ENCODE measurements at regions not wholly inside any gene's neighbourhood (a gene's known extent, or its start where the extent isn't known, plus 50 kb on each side); places are given as distances from the start of the nearest gene placed in this dataset.
"Not testable (repeated sequence)": the region's sequence is repeated elsewhere in the genome, so short reads cannot be mapped to it uniquely, and the experiment has no call there.

- peaks cover 0 to 3% (median 0%) of the 10 kb centered on the region in 3 experiments; a peak in 1 of 7 replicates for H3K36me3 Mint-ChIP-seq (ENCODE audit: insufficient read depth in 1 of 3, low read depth in 3 of 3)
- Histone ChIP-seq H3K9me3 (ENCODE audit: control insufficient read depth, low read depth, low read length) (no peaks in the 10 kb centered on the region), H4K20me1 (ENCODE audit: control insufficient read depth, insufficient read depth, insufficient read length) (no peaks in the 10 kb centered on the region), H3K56ac (ENCODE audit: insufficient read length, low read depth, low read length) (no peak overlapping the region), H2AFZ (ENCODE audit: low read length) (no peak overlapping the region), H3K27ac (ENCODE audit: insufficient read length, low read depth, low read length) (no peak overlapping the region), H3K23ac (ENCODE audit: insufficient read length, low read depth, low read length) (no peak overlapping the region), H2BK5ac (ENCODE audit: insufficient read length, low read length) (no peak overlapping the region), H3T11ph (ENCODE audit: low read length) (no peak overlapping the region), H2BK20ac (ENCODE audit: low read depth, low read length, poor library complexity, severe bottlenecking) (no peak overlapping the region), H2BK15ac (ENCODE audit: low read depth, low read length) (no peak overlapping the region), H3K79me1 (ENCODE audit: insufficient read depth, low read depth, low read length, poor library complexity, severe bottlenecking) (no peaks in the 10 kb centered on the region), H2BK12ac (ENCODE audit: insufficient read length, low read depth, low read length) (no peak overlapping the region), H3K23me2 (ENCODE audit: insufficient read length, low read depth, low read length, poor library complexity, severe bottlenecking) (no peaks in the 10 kb centered on the region), H2BK120ac (ENCODE audit: low read depth, low read length, poor library complexity, severe bottlenecking) (no peak overlapping the region), H3K18ac (ENCODE audit: insufficient read length, low read depth, low read length) (no peak overlapping the region), H3K4ac (ENCODE audit: low read depth, low read length) (no peak overlapping the region), H3K79me2 (ENCODE audit: insufficient read depth, low read length) (no peaks in the 10 kb centered on the region), H4K91ac (ENCODE audit: insufficient read length, low read depth, low read length) (no peak overlapping the region), H4K8ac (replicated peaks; ENCODE audit: insufficient read length, low read depth, low read length) (no peak overlapping the region), H3K14ac (ENCODE audit: insufficient read depth, low read length) (no peak overlapping the region), H3K9ac (ENCODE audit: extremely low read depth, insufficient read length, low read length) (no peak overlapping the region), H3K4me2 (ENCODE audit: insufficient read depth, insufficient read length, low read length) (no peak overlapping the region), H3K27me3 (ENCODE audit: insufficient read depth, low read length) (no peaks in the 10 kb centered on the region), H3K4me1 (ENCODE audit: insufficient read depth, low read length) (no peaks in the 10 kb centered on the region), H2AK5ac (ENCODE audit: insufficient read length, low read length) (no peak overlapping the region), H4K5ac (ENCODE audit: insufficient read length, low read depth, low read length) (no peak overlapping the region)
- TF ChIP-seq, protein P1, sequence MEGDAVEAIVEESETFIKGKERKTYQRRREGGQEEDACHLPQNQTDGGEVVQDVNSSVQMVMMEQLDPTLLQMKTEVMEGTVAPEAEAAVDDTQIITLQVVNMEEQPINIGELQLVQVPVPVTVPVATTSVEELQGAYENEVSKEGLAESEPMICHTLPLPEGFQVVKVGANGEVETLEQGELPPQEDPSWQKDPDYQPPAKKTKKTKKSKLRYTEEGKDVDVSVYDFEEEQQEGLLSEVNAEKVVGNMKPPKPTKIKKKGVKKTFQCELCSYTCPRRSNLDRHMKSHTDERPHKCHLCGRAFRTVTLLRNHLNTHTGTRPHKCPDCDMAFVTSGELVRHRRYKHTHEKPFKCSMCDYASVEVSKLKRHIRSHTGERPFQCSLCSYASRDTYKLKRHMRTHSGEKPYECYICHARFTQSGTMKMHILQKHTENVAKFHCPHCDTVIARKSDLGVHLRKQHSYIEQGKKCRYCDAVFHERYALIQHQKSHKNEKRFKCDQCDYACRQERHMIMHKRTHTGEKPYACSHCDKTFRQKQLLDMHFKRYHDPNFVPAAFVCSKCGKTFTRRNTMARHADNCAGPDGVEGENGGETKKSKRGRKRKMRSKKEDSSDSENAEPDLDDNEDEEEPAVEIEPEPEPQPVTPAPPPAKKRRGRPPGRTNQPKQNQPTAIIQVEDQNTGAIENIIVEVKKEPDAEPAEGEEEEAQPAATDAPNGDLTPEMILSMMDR (conservative IDR thresholded peaks at IDR 0.05), result no peak
- no peak overlapping the region for H3K4me3 Mint-ChIP-seq
- no peaks in the 10 kb centered on the region; a peak in 1 of 5 replicates for H3K9me3 Mint-ChIP-seq
- no CpG with 5 or more reads among the region's 4 CpGs for WGBS (ENCODE audit: extremely low coverage, insufficient read length, low lambda C conversion rate)
- no peak for DNase-seq
- H3K4me1 Mint-ChIP-seq, result no peaks in the 10 kb centered on the region
- H3K27ac Mint-ChIP-seq, result no peak overlapping the region
- H3K27me3 Mint-ChIP-seq (ENCODE audit: low read depth), result no peaks in the 10 kb centered on the region
These were observed 67.7 kb upstream of the OSTN start for GRCh38 chr3:191131305-191131704.

DNA sequence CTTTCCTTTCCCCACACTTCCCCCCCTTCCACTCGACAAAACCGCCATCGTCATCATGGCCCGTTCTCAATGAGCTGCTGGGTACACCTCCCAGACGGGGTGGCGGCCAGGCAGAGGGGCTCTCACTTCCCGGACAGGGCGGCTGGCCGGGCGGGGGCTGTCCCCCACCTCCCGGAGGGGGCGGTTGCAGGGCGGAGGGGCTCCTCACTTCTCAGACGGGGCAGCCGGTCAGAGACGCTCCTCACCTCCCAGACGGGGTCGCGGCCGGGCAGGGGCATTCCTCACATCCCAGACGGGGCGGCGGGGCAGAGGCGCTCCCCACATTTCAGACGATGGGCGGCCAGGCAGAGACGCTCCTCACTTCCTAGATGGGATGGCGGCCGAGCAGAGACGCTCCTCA lies 74.2 kb upstream of the OSTN start:
- not testable (repeated sequence) for H3K4me2 ChIP-seq (ENCODE audit: insufficient read depth, insufficient read length, low read length); H3K27ac Mint-ChIP-seq; H4K8ac ChIP-seq (replicated peaks; ENCODE audit: insufficient read length, low read depth, low read length); H3K27me3 ChIP-seq (ENCODE audit: insufficient read depth, low read length); H3K56ac ChIP-seq (ENCODE audit: insufficient read length, low read depth, low read length); H3K9ac ChIP-seq (ENCODE audit: extremely low read depth, insufficient read length, low read length); H3K9me3 Mint-ChIP-seq; H3T11ph ChIP-seq (ENCODE audit: low read length); H3K27ac ChIP-seq (ENCODE audit: insufficient read length, low read depth, low read length); H3K79me1 ChIP-seq (ENCODE audit: insufficient read depth, low read depth, low read length, poor library complexity, severe bottlenecking); DNase-seq; H3K23me2 ChIP-seq (ENCODE audit: insufficient read length, low read depth, low read length, poor library complexity, severe bottlenecking); H3K18ac ChIP-seq (ENCODE audit: insufficient read length, low read depth, low read length); H2BK12ac ChIP-seq (ENCODE audit: insufficient read length, low read depth, low read length); H2BK20ac ChIP-seq (ENCODE audit: low read depth, low read length, poor library complexity, severe bottlenecking); H4K20me1 ChIP-seq (ENCODE audit: control insufficient read depth, insufficient read depth, insufficient read length); H2BK120ac ChIP-seq (ENCODE audit: low read depth, low read length, poor library complexity, severe bottlenecking); H3K4me3 Mint-ChIP-seq; H3K4ac ChIP-seq (ENCODE audit: low read depth, low read length); H3K27me3 Mint-ChIP-seq (ENCODE audit: low read depth); H3K9me3 ChIP-seq (ENCODE audit: control insufficient read depth, low read depth, low read length); H4K5ac ChIP-seq (ENCODE audit: insufficient read length, low read depth, low read length); H3K23ac ChIP-seq (ENCODE audit: insufficient read length, low read depth, low read length); H3K79me2 ChIP-seq (ENCODE audit: insufficient read depth, low read length); H2BK5ac ChIP-seq (ENCODE audit: insufficient read length, low read length); H3K4me1 Mint-ChIP-seq; H2BK15ac ChIP-seq (ENCODE audit: low read depth, low read length); H4K91ac ChIP-seq (ENCODE audit: insufficient read length, low read depth, low read length); H2AFZ ChIP-seq (ENCODE audit: low read length); H3K14ac ChIP-seq (ENCODE audit: insufficient read depth, low read length); H2AK5ac ChIP-seq (ENCODE audit: insufficient read length, low read length); H3K4me1 ChIP-seq (ENCODE audit: insufficient read depth, low read length)
- peaks cover 0 to 11% (median 5%) of the 10 kb centered on the region in 3 experiments; a peak in 3 of 7 replicates for H3K36me3 Mint-ChIP-seq (ENCODE audit: insufficient read depth in 1 of 3, low read depth in 3 of 3)
- WGBS (ENCODE audit: extremely low coverage, insufficient read length, low lambda C conversion rate), result no CpG with 5 or more reads among the region's 30 CpGs

Data from H9 (cell line).